H1 (cell line): ENCODE measurements at regions not wholly inside any gene's neighbourhood (a gene's known extent, or its start where the extent isn't known, plus 50 kb on each side); places are given as distances from the start of the nearest gene placed in this dataset.

Experiments used
- BRCA1 ChIP-seq: IDR thresholded peaks from 2 replicates; pipeline ENCODE4 v1.6.1; 2012; ENCODE audit warnings: low read depth, low read length, improper control_type of control experiment
- CTBP2 ChIP-seq: IDR thresholded peaks from 2 replicates; pipeline ENCODE4 v1.7.0; 2011; ENCODE audit warnings: borderline replicate concordance, mild to moderate bottlenecking, moderate library complexity, mixed read lengths, low read length; ENCODE audit not compliant: insufficient read depth, insufficient read length
- JUN ChIP-seq: IDR thresholded peaks from 2 replicates; pipeline ENCODE4 v1.6.1; 2011; ENCODE audit warnings: low read depth, mild to moderate bottlenecking, improper control_type of control experiment, low read length
- TF ChIP-seq, protein P1 (sequence below): IDR thresholded peaks from 2 replicates; pipeline ENCODE4 v1.6.1; 2011; ENCODE audit warnings: low read depth, mild to moderate bottlenecking, low read length; ENCODE audit not compliant: insufficient read depth

DNA sequence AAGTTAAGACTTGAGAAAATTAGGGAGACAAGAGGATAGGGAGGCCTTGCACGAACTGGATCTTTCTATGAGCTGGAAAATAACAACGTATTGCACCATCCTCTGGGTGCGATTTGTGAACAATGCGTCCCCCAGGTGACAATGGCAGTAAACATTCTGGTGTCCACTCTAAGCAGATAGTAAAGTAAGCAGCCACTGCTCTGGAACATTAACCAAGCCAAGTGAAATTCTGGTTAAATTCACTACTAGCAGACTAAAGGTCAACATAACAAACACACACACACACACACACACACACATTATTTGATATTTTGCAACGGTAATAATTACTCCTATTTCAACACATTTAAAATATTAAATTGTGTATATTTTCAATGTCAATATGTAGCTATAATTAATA, 242.2 kb upstream of the DCAF8L1 start (continued):
- no peak for TF ChIP-seq JUN
- TF ChIP-seq, protein P1, sequence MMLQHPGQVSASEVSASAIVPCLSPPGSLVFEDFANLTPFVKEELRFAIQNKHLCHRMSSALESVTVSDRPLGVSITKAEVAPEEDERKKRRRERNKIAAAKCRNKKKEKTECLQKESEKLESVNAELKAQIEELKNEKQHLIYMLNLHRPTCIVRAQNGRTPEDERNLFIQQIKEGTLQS = no peak
- TF ChIP-seq CTBP2 = no peak
- TF ChIP-seq BRCA1 = no peak
